ENCODE measurements at regions not wholly inside any gene's neighbourhood (a gene's known extent, or its start where the extent isn't known, plus 50 kb on each side); places are given as distances from the start of the nearest gene placed in this dataset.
"Not testable (repeated sequence)": the region's sequence is repeated elsewhere in the genome, so short reads cannot be mapped to it uniquely, and the experiment has no call there.

- no peak for TF ChIP-seq CTCF (IDR thresholded peaks at IDR 0.05; ENCODE audit: low read depth, low read length)
- DNase-seq (ENCODE audit: low read depth, low spot score), result no peak
- in situ Hi-C loops (cut with HindIII; ENCODE audit: low sequenced_read_pairs), result no loop called here
- no peak overlapping the region for H3K4me3 ChIP-seq (ENCODE audit: low read depth, low read length)
Observed at GRCh38 chr20:48139262-48140041, 354.2 kb upstream of the SULF2 start.

GRCh38 chr20:48132834-48133233, 347.6 kb upstream of the SULF2 start:
- in situ Hi-C loops (cut with HindIII; ENCODE audit: low sequenced_read_pairs), result no loop called here
- TF ChIP-seq CTCF (IDR thresholded peaks at IDR 0.05; ENCODE audit: low read depth, low read length), result no peak
- no peak for DNase-seq (ENCODE audit: low read depth, low spot score)

GRCh38 chr20:48131581-48131980, 346.3 kb upstream of the SULF2 start:
- TF ChIP-seq CTCF (IDR thresholded peaks at IDR 0.05; ENCODE audit: low read depth, low read length), result no peak
- in situ Hi-C loops (cut with HindIII; ENCODE audit: low sequenced_read_pairs), result no loop called here
- no peak for DNase-seq (ENCODE audit: low read depth, low spot score)
- H3K4me3 ChIP-seq (ENCODE audit: low read depth, low read length), result no peak overlapping the region

More at GRCh38 chr20:48132834-48133233, 347.6 kb upstream of the SULF2 start:
- no peak overlapping the region for H3K4me3 ChIP-seq (ENCODE audit: low read depth, low read length)

GRCh38 chr20:48129345-48129942, 344.2 kb upstream of the SULF2 start:
- TF ChIP-seq CTCF (IDR thresholded peaks at IDR 0.05; ENCODE audit: low read depth, low read length), result no peak
- no peak overlapping the region for H3K4me3 ChIP-seq (ENCODE audit: low read depth, low read length)
- in situ Hi-C loops (cut with HindIII; ENCODE audit: low sequenced_read_pairs), result no loop called here
- no peak for DNase-seq (ENCODE audit: low read depth, low spot score)

GRCh38 chr20:48128436-48128835, 343.2 kb upstream of the SULF2 start:
- no peak for TF ChIP-seq CTCF (IDR thresholded peaks at IDR 0.05; ENCODE audit: low read depth, low read length)
- in situ Hi-C loops (cut with HindIII; ENCODE audit: low sequenced_read_pairs), result no loop called here
- no peak overlapping the region for H3K4me3 ChIP-seq (ENCODE audit: low read depth, low read length)
- DNase-seq (ENCODE audit: low read depth, low spot score), result no peak

GRCh38 chr20:48127964-48128363, 342.7 kb upstream of the SULF2 start:
- H3K4me3 ChIP-seq (ENCODE audit: low read depth, low read length); DNase-seq (ENCODE audit: low read depth, low spot score); in situ Hi-C loops (cut with HindIII; ENCODE audit: low sequenced_read_pairs): not testable (repeated sequence)

GRCh38 chr20:48127133-48127532, 341.9 kb upstream of the SULF2 start:
- in situ Hi-C loops (cut with HindIII; ENCODE audit: low sequenced_read_pairs); DNase-seq (ENCODE audit: low read depth, low spot score): not testable (repeated sequence)

More at GRCh38 chr20:48127133-48127532, 341.9 kb upstream of the SULF2 start:
- H3K4me3 ChIP-seq (ENCODE audit: low read depth, low read length), result not testable (repeated sequence)
